ENCODE measurements at regions not wholly inside any gene's neighbourhood (a gene's known extent, or its start where the extent isn't known, plus 50 kb on each side); places are given as distances from the start of the nearest gene placed in this dataset.
"Not testable (repeated sequence)": the region's sequence is repeated elsewhere in the genome, so short reads cannot be mapped to it uniquely, and the experiment has no call there.

- DNase-seq (ENCODE audit: low spot score): no peak
Measured at GRCh38 chr6:25188232-25188631, 90.9 kb upstream of the CARMIL1 start.

- no peak for DNase-seq (ENCODE audit: low spot score)
Measured at GRCh38 chr6:25192590-25193459, 86.3 kb upstream of the CARMIL1 start.

GRCh38 chr6:25193460-25194171 is 85.6 kb upstream of the CARMIL1 start:
- DNase-seq (ENCODE audit: low spot score): no peak

GRCh38 chr6:25194172-25194678 is 84.9 kb upstream of the CARMIL1 start:
- DNase-seq (ENCODE audit: low spot score): no peak

GRCh38 chr6:25196464-25196863 is 82.7 kb upstream of the CARMIL1 start:
- no peak for DNase-seq (ENCODE audit: low spot score)

GRCh38 chr6:25197111-25197510 is 82.1 kb upstream of the CARMIL1 start:
- DNase-seq (ENCODE audit: low spot score): no peak

GRCh38 chr6:25199544-25199943 is 79.6 kb upstream of the CARMIL1 start:
- DNase-seq (ENCODE audit: low spot score): no peak

GRCh38 chr6:25202504-25202903 is 76.7 kb upstream of the CARMIL1 start:
- no peak for DNase-seq (ENCODE audit: low spot score)

- no peak for DNase-seq (ENCODE audit: low spot score)
Measured at GRCh38 chr6:25205629-25206028, 73.5 kb upstream of the CARMIL1 start.

GRCh38 chr6:25207453-25208155 is 71.6 kb upstream of the CARMIL1 start:
- DNase-seq (ENCODE audit: low spot score): not testable (repeated sequence)

- DNase-seq (ENCODE audit: low spot score): no peak
Measured at GRCh38 chr6:25215881-25216280, 63.3 kb upstream of the CARMIL1 start.

GRCh38 chr6:25217302-25217701 is 61.9 kb upstream of the CARMIL1 start:
- no peak for DNase-seq (ENCODE audit: low spot score)

GRCh38 chr6:25217829-25218228 is 61.3 kb upstream of the CARMIL1 start:
- DNase-seq (ENCODE audit: low spot score): no peak

- DNase-seq (ENCODE audit: low spot score): no peak
Measured at GRCh38 chr6:25218346-25218745, 60.8 kb upstream of the CARMIL1 start.

- DNase-seq (ENCODE audit: low spot score): no peak
Measured at GRCh38 chr6:25219216-25219916, 59.8 kb upstream of the CARMIL1 start.

- no peak for DNase-seq (ENCODE audit: low spot score)
Measured at GRCh38 chr6:25219917-25220278, 59.3 kb upstream of the CARMIL1 start.

GRCh38 chr6:25220857-25221256 is 58.3 kb upstream of the CARMIL1 start:
- DNase-seq (ENCODE audit: low spot score): no peak

- DNase-seq (ENCODE audit: low spot score): no peak
Measured at GRCh38 chr6:25222006-25222678, 57.0 kb upstream of the CARMIL1 start.

- peak; percentile 73 for DNase-seq (ENCODE audit: low spot score)
Measured at GRCh38 chr6:25223490-25223991, 55.6 kb upstream of the CARMIL1 start.

GRCh38 chr6:25224242-25224641 is 54.9 kb upstream of the CARMIL1 start:
- no peak for DNase-seq (ENCODE audit: low spot score)

- DNase-seq (ENCODE audit: low spot score): no peak
Measured at GRCh38 chr6:25227854-25228253, 51.3 kb upstream of the CARMIL1 start.

Measured in hematopoietic multipotent progenitor cell treated with erythropoietin and hydrocortisone succinate and interleukin-3 and kit ligand, for 15 days (in vitro differentiated cells).